ENCODE measurements at regions not wholly inside any gene's neighbourhood (a gene's known extent, or its start where the extent isn't known, plus 50 kb on each side); places are given as distances from the start of the nearest gene placed in this dataset.

DNA sequence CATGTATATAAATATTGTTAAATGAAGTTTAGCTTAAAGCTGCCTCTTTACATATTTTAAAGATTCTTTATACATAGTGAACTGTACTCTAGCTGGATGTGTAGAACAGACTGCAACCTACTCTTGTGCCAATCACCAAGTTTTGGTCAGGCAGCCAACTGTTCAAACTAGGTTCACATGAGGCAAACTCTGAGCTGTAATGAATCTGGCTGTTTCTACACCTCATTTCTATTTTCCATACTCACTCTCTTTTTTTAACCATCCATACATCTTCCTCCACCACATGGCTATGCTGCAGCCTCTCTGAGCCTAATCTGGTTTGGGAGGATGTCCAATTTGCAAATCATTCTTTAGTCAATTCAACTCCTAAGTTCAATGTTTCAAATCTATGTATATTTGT, 974.8 kb downstream of the CNTNAP5 start:
- TF ChIP-seq, protein P1, sequence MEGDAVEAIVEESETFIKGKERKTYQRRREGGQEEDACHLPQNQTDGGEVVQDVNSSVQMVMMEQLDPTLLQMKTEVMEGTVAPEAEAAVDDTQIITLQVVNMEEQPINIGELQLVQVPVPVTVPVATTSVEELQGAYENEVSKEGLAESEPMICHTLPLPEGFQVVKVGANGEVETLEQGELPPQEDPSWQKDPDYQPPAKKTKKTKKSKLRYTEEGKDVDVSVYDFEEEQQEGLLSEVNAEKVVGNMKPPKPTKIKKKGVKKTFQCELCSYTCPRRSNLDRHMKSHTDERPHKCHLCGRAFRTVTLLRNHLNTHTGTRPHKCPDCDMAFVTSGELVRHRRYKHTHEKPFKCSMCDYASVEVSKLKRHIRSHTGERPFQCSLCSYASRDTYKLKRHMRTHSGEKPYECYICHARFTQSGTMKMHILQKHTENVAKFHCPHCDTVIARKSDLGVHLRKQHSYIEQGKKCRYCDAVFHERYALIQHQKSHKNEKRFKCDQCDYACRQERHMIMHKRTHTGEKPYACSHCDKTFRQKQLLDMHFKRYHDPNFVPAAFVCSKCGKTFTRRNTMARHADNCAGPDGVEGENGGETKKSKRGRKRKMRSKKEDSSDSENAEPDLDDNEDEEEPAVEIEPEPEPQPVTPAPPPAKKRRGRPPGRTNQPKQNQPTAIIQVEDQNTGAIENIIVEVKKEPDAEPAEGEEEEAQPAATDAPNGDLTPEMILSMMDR (IDR thresholded peaks at IDR 0.05; ENCODE audit: low read length) = no peak
- TF ChIP-seq EZH2 (optimal IDR thresholded peaks at IDR 0.05; ENCODE audit: low read depth, low read length) = no peak
- no peak for TF ChIP-seq EZH2phosphoT487 (IDR thresholded peaks at IDR 0.05; ENCODE audit: low read length)
